C4-2B (cell line): ENCODE measurements at regions not wholly inside any gene's neighbourhood (a gene's known extent, or its start where the extent isn't known, plus 50 kb on each side); places are given as distances from the start of the nearest gene placed in this dataset.

Experiments
- H3K27ac ChIP-seq: fragments of 450-650 bp; 2 replicates; pipeline ENCODE4 v1.5.1; 2017
- CTCF ChIP-seq: fragments of 450-650 bp; conservative IDR thresholded peaks from 2 replicates; pipeline ENCODE4 v1.5.1; 2017; ENCODE audit warnings: mild to moderate bottlenecking
- ZFX ChIP-seq: fragments of 450-650 bp; IDR thresholded peaks from 2 replicates; pipeline ENCODE4 v1.6.1; 2017

GRCh38 chr7:42858570-42858969 lies 53.3 kb downstream of the C7orf25 start:
- H3K27ac ChIP-seq = no peak overlapping the region
- TF ChIP-seq ZFX (no peak), CTCF (no peak)

GRCh38 chr7:42856605-42856987 lies 55.3 kb downstream of the C7orf25 start:
- no peak overlapping the region for H3K27ac ChIP-seq
- no peak for TF ChIP-seq ZFX
- TF ChIP-seq CTCF = no peak

- H3K27ac ChIP-seq = no peak overlapping the region
- no peak for TF ChIP-seq CTCF
- no peak for TF ChIP-seq ZFX
These were observed 57.2 kb downstream of the C7orf25 start for GRCh38 chr7:42854571-42855118.

- TF ChIP-seq ZFX (no peak), CTCF (no peak)
- H3K27ac ChIP-seq = peak overlapping the region; percentile 24; the same call in 1 of the 2 replicates
These were observed 59.3 kb downstream of the C7orf25 start for GRCh38 chr7:42852531-42852930.

GRCh38 chr7:42843205-42843800 lies 68.6 kb downstream of the C7orf25 start:
- TF ChIP-seq ZFX = no peak
- peak; percentile 87 for TF ChIP-seq CTCF

GRCh38 chr7:42834676-42835075 lies 77.2 kb downstream of the C7orf25 start:
- no peak for TF ChIP-seq CTCF
- no peak for TF ChIP-seq ZFX
- H3K27ac ChIP-seq = no peak overlapping the region

More at GRCh38 chr7:42843205-42843800, 68.6 kb downstream of the C7orf25 start:
- H3K27ac ChIP-seq = no peak overlapping the region

GRCh38 chr7:42833411-42833810 lies 78.5 kb downstream of the C7orf25 start:
- H3K27ac ChIP-seq = no peak overlapping the region
- TF ChIP-seq ZFX (no peak), CTCF (no peak)
